HG03097 (cell line): ENCODE measurements at regions not wholly inside any gene's neighbourhood (a gene's known extent, or its start where the extent isn't known, plus 50 kb on each side); places are given as distances from the start of the nearest gene placed in this dataset.

Experiments used
- ATAC-seq: cut with Tn5 transposase; IDR thresholded peaks from one replicate; pipeline ENCODE4 v1.9.1; 2021; ENCODE audit not compliant: unreplicated experiment, low FRiP score

DNA sequence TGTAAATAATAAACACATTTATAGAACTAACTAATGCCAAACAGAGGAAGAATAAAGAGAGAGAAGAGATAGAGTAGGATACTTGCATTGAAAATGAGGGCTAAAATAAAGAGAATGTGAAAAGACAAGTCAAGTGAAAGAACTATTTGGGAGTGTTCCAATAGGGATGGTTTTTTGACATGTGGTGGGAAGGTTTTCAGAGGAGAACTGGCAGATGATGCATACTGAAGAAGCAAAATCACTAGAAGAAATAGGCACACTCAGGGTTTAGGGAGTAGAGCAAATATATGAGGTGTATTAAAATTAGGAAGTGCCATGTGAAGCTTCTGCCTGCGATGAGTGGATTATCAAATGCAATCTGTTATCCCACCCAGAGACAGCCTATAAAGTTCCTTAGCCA is 744.8 kb downstream of the REEP3 start:
- no peak for ATAC-seq

GRCh38 chr10:64271508-64271907 is 750.3 kb downstream of the REEP3 start:
- no peak for ATAC-seq

DNA sequence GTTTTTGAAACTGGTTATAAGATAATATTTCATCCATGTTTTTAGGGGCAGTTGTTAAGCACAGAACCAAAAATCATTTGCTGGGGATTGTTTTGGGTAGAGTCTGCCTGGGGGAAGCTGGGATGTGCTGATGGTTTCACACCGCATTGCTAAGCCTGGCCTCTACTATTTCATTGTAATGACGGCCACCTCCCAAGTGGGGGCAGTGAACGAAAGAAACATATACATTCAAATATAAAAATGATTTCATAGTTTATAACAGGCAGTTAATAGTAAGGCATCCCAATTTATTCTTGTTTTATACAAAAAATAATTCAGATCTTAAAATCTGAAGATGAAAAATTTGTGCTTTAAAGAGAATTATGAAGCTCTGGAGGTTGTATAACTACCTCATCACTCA is 750.8 kb downstream of the REEP3 start:
- no peak for ATAC-seq

DNA sequence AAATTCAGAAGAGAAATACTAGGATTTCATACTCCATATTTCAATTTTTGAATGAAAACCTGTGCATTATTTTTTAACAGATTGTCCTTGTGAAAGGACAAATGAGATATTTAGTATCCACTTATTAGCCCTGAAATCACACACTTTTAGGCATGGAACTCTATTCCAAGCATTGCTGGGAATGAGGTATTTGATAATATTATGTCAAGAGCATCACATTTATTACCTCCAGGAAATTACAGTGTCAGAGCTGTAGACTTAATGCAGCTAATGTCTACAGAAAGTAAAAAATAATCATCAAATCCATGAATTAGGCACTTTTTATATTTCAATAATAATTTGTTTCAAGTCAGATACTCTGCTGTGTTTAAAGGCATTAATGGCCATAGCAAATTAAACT is 753.8 kb downstream of the REEP3 start:
- no peak for ATAC-seq

- no peak for ATAC-seq
Measured at GRCh38 chr10:64275774-64276173, 754.6 kb downstream of the REEP3 start.

DNA sequence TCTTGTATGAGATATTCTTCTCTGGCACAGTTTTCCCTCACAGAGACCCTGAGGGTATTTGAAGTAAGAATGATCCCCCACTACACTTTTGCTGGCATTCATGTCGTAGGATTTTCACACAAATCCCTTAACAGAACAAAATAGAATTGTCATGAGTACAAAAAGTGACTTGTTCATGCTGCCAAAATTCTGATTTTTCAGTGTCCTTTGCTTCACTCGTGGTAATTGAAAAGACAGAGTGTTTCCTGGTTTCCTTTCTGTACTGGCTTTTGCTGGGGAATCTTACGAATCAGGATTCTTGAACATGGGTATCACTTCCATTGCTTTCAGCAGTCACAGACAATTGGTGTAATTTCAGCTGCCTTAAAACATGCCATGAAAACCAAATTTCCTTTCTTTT is 756.3 kb downstream of the REEP3 start:
- ATAC-seq = no peak

GRCh38 chr10:64283621-64284020 is 762.4 kb downstream of the REEP3 start:
- no peak for ATAC-seq

DNA sequence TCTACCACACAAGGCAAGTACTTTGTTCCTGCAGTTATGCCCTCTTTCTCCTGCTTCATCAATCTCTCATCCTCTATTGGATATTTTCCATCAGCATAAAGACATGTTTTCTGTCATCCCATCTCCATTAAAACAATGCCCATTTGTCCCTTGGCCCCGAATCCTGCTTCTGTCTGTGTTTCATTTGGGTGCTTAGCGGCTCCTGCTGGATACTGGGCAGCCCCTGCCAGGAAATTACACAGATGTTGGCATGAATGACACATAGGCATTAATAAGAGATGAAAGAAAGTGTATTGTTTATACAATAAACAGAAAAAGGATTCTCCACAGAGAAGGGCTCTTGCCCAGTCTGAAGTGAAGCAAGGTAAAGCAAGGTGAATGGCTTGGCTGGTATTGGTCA is 765.3 kb downstream of the REEP3 start:
- no peak for ATAC-seq

DNA sequence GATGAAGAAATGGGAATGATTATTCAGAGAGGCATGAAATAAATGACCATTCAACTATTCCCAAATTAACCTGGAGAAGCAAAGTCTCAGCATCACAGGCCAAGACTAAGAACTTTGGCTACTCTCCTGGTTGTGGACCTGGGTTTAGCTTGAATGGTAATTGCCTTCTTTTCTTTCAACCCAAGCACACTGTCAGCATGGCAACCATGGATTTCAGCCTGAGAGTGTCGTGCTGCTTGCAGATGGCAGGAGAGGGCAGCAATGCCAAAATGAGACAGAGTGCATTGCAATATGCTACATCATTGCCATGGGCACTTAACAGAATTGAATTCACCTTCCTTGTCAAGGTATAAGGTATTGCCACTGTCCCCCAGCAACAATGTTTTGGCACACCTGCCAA is 767.2 kb downstream of the REEP3 start:
- ATAC-seq = no peak

DNA sequence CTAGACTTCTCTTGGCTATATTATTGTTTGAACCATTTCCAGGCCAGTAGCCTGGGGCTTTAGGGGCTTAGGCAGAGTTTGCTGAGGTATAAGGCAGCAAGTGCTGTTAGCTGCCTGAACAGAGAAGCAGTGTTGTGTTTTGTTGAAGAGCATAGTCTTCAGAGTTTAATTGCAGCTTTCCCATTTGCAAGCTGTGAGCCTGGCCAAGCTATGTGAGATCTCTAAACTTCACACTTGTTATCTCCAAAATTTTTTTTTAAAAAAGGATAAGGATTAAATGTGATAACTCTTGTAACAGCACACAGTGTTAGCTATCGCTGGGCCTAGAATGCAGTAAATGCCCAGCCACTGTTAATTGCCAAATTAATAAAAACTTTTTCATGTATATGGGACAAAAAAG is 782.4 kb downstream of the REEP3 start:
- ATAC-seq = no peak

DNA sequence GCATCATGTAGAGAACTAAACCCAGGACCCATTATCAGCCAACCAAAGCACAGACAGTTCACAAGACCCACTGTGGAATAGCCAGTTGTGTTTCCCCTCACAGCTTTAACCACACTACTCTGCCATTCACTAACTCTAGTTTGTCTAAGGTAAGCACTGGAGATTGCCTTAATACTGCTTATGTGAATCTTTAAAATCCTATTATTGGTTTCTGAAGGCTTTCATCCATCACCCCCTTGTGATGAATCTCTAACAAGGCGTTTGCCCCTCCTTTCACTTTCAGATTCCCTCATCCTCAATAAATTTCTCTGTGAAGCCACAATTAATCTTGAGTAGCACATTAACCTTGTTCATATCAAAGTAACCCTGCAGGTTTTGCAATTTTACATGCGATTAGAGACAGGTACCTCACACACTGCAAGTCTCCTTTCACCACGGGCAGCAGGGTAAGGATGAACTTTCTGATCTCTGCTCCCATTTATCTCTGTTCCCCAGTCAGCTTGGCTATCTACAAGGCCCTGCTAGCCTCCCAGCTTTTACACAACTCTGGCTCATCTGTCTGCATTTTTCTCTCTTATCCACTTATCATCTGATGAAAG is 785.6 kb downstream of the REEP3 start:
- ATAC-seq = no peak

GRCh38 chr10:64312876-64313275 is 791.7 kb downstream of the REEP3 start:
- no peak for ATAC-seq

- no peak for ATAC-seq
Measured at GRCh38 chr10:64313967-64314366, 792.8 kb downstream of the REEP3 start.

DNA sequence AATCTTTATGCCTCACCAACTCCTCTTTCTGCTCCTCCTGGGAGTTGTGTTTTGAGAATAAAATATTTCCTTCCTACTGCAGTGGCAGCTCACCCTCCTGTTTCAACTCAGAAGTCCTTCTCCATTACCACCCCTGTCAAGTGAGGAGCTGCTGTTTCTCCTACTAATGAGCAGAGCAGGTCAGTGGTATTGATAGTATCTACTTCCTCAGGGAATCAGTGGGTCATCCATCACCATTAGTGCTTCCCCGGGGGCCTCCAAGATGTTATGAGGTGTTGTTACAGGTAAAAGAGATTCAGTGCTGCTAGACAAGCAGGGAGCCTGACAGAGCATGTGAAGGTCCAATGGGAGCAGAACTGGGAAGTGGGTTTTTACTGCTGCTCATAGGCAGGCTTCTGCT is 795.2 kb downstream of the REEP3 start:
- ATAC-seq = no peak

GRCh38 chr10:64316833-64317232 is 795.6 kb downstream of the REEP3 start:
- no peak for ATAC-seq

DNA sequence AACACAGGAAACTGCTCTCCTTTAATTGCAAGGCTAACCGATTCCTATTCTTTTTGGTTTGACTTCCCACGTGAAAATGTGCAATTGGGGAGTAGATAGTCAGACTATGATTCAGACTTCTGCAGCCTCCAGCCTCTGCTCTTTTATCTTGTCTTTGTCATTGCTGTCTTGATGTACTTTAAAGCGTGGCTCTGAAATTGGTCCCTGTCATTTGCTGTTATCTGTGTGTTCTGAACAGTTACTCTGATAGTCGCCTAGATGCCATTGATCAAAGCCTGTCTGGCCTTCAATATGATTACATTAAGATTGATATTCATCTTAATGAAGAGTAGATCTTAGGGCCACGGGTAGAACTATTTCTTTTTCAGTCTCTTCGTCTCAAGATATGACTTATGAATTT is 799.2 kb downstream of the REEP3 start:
- no peak for ATAC-seq

DNA sequence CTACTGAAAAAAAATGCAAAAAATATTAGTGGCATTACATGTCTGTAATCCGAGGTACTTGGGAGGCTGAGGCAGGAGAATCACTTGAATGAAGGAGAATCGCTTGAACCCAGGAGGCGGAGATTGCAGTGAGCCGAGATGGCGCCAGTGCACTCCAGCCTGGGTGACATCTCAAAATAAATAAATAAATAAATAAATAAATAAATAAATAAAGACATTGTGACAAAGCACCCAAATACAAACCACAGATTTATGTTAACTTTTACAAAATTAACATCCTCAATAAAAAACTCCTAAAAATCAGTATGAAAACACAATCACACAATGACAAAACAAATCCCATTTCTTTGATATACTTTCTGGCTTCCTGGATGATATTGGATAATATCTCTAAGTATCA is 808.3 kb downstream of the REEP3 start:
- ATAC-seq = no peak

DNA sequence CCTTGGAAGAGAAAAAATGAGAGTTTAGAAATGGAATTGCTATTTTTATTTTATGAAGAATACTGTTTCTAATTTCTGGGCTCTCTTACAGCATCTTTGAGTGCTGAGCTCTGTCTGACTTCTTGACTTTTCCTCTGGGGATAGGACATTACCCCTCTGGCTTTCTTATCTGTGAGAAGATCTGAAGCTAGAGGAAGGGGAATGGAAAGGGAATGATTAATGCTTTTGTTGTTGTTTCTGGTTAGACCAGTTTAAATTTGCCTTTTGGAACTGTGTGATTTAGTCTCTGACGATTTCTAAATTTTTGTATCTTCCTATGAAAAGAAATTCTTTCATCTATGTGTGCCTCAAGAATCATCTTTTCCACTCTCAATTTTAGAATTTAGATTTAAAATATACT is 811.4 kb downstream of the REEP3 start:
- no peak for ATAC-seq

DNA sequence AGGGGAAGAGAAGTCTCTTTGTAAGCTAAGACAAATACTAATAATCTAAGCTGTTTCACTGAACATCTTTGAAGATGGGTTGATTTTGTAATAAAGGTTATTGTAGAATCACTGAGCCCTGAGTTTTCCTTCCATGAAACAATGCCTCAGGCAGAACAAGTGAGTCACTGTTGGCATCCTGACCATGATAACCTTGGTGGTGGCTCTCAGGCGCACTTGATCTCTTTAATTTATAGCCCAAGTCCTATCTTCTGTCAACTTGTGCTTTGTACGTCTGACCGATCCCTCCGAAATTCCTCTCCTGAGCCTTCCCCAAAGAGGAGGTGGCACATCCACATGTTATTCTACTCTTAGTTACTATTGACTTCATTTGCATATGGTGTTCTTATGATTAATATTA is 812.9 kb downstream of the REEP3 start:
- ATAC-seq = no peak

GRCh38 chr10:64344211-64344610 is 823.0 kb downstream of the REEP3 start:
- ATAC-seq = no peak

GRCh38 chr10:64345856-64346255 is 824.7 kb downstream of the REEP3 start:
- ATAC-seq = no peak

- ATAC-seq = no peak
Measured at GRCh38 chr10:64346389-64346788, 825.2 kb downstream of the REEP3 start.

DNA sequence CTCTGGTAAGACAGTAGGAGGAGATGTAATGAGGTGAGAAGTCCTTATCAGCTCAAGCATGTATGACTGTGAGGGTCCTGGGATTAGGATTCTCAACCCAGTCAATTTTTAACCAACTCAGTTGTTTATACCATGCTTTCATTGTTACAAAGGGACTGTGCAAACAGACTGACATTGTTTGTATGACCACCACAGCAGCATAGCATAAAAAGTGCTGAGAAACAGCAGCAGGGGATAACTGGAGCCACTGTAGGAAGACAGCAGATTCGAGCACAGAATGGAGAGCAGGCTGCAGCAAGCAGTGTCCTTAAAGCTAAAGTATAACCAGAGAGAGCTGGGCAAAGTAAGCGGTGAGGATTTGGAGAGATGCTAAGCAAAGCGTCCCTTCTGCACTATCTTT is 829.5 kb downstream of the REEP3 start:
- ATAC-seq = no peak
